ENCODE measurements at regions not wholly inside any gene's neighbourhood (a gene's known extent, or its start where the extent isn't known, plus 50 kb on each side); places are given as distances from the start of the nearest gene placed in this dataset.

- whole genome bisulfite sequencing, 4 donors = 86 to 92% (median 87%) methylated on average over 3 of the region's 3 CpGs
- H3K4me1 ChIP-seq = no peaks in the 10 kb centered on the region
- H3K27me3 ChIP-seq = no peaks in the 10 kb centered on the region
- DNase-seq (no peak), ATAC-seq (no peak)
- no peak for TF ChIP-seq POLR2A (IDR thresholded peaks at IDR 0.05)
- no peak overlapping the region for H3K27ac ChIP-seq
- H3K36me3 ChIP-seq = no peaks in the 10 kb centered on the region
- H3K4me3 ChIP-seq = no peak overlapping the region
- intact Hi-C loops (cut with DNase I) = no loop called here
- peaks cover 0 to 7% (median 0%) of the 10 kb centered on the region in 12 donors for H3K9me3 ChIP-seq
Observed at GRCh38 chr2:226017107-226017506, 617.6 kb downstream of the NYAP2 start.

- WGBS, 4 donors = 83 to 89% (median 86%) methylated on average over 10 of the region's 10 CpGs
- ATAC-seq (no peak), DNase-seq (no peak)
- no peaks in the 10 kb centered on the region for H3K27me3 ChIP-seq
- TF ChIP-seq POLR2A (IDR thresholded peaks at IDR 0.05) = no peak
- TF ChIP-seq CTCF (IDR thresholded peaks at IDR 0.05) = no peak
- no peaks in the 10 kb centered on the region for H3K9me3 ChIP-seq
- no peak overlapping the region for H3K27ac ChIP-seq
- H3K4me3 ChIP-seq = no peak overlapping the region
- H3K36me3 ChIP-seq = no peaks in the 10 kb centered on the region
- H3K4me1 ChIP-seq = no peaks in the 10 kb centered on the region
- intact Hi-C loops (cut with DNase I) = no loop called here
Observed at GRCh38 chr2:226011716-226012450, 612.4 kb downstream of the NYAP2 start.

- H3K27ac ChIP-seq = peak overlapping the region in 5 of 12 donors; percentile 10 to 44 (median 21)
- DNase-seq (peak in 1 of 5 donors; percentile 36), ATAC-seq (peak; percentile 55 to 88 (median 84))
- intact Hi-C loops (cut with DNase I) = no loop called here
- H3K4me1 ChIP-seq = peaks cover 0 to 11% (median 0%) of the 10 kb centered on the region in 12 donors
- H3K27me3 ChIP-seq = no peaks in the 10 kb centered on the region
- no peak overlapping the region for H3K4me3 ChIP-seq
- H3K9me3 ChIP-seq = no peaks in the 10 kb centered on the region
- WGBS, 4 donors = 44 to 63% (median 53%) methylated on average over 2 of the region's 2 CpGs
- H3K36me3 ChIP-seq = no peaks in the 10 kb centered on the region
- TF ChIP-seq POLR2A (IDR thresholded peaks at IDR 0.05) (no peak), CTCF (IDR thresholded peaks at IDR 0.05) (no peak)
Observed at GRCh38 chr2:226002438-226002837, 602.9 kb downstream of the NYAP2 start.

GRCh38 chr2:226001716-226002115 lies 602.2 kb downstream of the NYAP2 start:
- Histone ChIP-seq H3K9me3 (no peaks in the 10 kb centered on the region), H3K36me3 (no peaks in the 10 kb centered on the region), H3K27ac (no peak overlapping the region), H3K4me3 (no peak overlapping the region), H3K4me1 (peaks cover 0 to 11% (median 0%) of the 10 kb centered on the region in 12 donors), H3K27me3 (no peaks in the 10 kb centered on the region)
- DNase-seq = no peak
- intact Hi-C loops (cut with DNase I) = no loop called here
- no peak for TF ChIP-seq CTCF (IDR thresholded peaks at IDR 0.05)
- TF ChIP-seq POLR2A (IDR thresholded peaks at IDR 0.05) = no peak
- ATAC-seq = no peak
- 72 to 81% (median 74%) methylated on average over 1 of the region's 1 CpG for WGBS, 4 donors

GRCh38 chr2:225999692-226000091 lies 600.2 kb downstream of the NYAP2 start:
- H3K4me1 ChIP-seq = peaks cover 0 to 11% (median 0%) of the 10 kb centered on the region in 12 donors
- H3K27me3 ChIP-seq = no peaks in the 10 kb centered on the region
- no peaks in the 10 kb centered on the region for H3K9me3 ChIP-seq
- intact Hi-C loops (cut with DNase I) = no loop called here
- DNase-seq (no peak), ATAC-seq (no peak)
- no peaks in the 10 kb centered on the region for H3K36me3 ChIP-seq
- no peak overlapping the region for H3K27ac ChIP-seq
- WGBS, 4 donors = 78 to 85% (median 81%) methylated on average over 2 of the region's 2 CpGs
- TF ChIP-seq POLR2A (IDR thresholded peaks at IDR 0.05) = no peak
- TF ChIP-seq CTCF (IDR thresholded peaks at IDR 0.05) = no peak
- no peak overlapping the region for H3K4me3 ChIP-seq

All from heart left ventricle (tissue), 16 donors.